KOPT-K1 (cell line): ENCODE measurements at regions not wholly inside any gene's neighbourhood (a gene's known extent, or its start where the extent isn't known, plus 50 kb on each side); places are given as distances from the start of the nearest gene placed in this dataset.
"Not testable (repeated sequence)": the region's sequence is repeated elsewhere in the genome, so short reads cannot be mapped to it uniquely, and the experiment has no call there.

Source experiments
- H3K27ac ChIP-seq: fragments of 200-600 bp; sonication (generic); 2 replicates; pipeline ENCODE4 v1.5.1; 2016; ENCODE audit warnings: antibody characterized with exemption, mild to moderate bottlenecking, low read depth, low read length; ENCODE audit not compliant: poor library complexity, severe bottlenecking
- H3K36me3 ChIP-seq: fragments of 200-600 bp; sonication (generic); 2 replicates; pipeline ENCODE4 v1.5.1; 2017; ENCODE audit warnings: antibody characterized with exemption, mild to moderate bottlenecking, low read length, moderate library complexity; ENCODE audit not compliant: insufficient read depth
- H3K9me3 ChIP-seq: fragments of 200-600 bp; sonication (generic); 2 replicates; pipeline ENCODE4 v1.5.1; 2017; ENCODE audit warnings: antibody characterized with exemption, low read length, mild to moderate bottlenecking; ENCODE audit not compliant: insufficient read depth, poor library complexity, severe bottlenecking

GRCh38 chr5:126046318-126046717, 376.9 kb upstream of the GRAMD2B start:
- no peak overlapping the region for H3K27ac ChIP-seq
- H3K9me3 ChIP-seq: no peaks in the 10 kb centered on the region

DNA sequence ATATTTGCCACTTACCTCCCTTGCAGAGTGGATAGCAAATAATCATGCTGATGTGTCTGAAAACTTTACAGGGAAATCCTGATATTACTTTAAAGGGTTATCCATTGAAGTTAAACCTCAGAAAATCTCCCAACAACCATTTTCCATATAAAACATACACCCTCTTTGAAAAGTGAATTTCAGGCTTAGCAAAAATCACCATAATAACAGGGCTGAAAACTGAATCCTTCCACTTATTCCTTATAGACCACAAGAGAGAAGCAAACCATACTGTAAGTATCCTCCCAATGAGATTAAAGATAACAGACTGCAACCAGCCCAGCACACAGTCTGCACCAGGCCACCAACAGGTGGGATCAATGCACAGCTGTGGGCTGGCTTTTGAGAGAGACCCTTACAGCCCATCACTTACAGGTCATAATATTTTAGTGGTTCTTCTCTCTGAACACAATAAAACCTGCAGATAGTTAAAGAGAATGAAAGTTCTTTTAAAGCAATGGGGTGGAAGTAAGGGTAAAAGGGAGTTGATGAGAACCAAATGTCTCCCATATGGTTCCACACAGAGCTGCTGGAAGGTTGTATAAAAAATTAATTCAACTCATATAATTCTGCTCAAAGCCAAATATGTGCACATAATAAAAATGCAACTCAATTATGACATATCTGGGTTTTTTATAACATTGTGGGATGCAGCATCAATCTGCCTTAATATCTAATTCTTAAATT, 376.2 kb upstream of the GRAMD2B start:
- no peaks in the 10 kb centered on the region for H3K36me3 ChIP-seq
- H3K27ac ChIP-seq: no peak overlapping the region
- H3K9me3 ChIP-seq: no peaks in the 10 kb centered on the region

More at GRCh38 chr5:126046318-126046717, 376.9 kb upstream of the GRAMD2B start:
- no peaks in the 10 kb centered on the region for H3K36me3 ChIP-seq

DNA sequence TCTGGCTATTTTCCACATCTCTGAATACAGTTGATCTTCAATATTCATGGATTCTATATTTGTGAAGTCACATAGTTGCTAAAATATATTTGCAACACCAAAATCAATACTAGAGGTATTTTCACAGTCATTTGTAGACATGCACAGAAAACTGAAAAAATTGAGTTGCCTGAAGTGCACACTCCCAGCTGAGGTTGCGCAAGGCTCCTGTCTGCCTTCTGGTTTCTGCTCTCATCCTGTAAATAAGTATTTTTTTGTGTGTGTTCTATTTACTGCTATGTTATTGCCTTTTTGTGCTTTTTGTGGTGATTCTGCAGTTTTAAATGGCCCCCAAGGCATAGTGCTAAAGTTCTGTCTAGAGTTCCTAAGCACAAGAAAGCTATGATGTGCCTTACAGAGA, 371.1 kb upstream of the GRAMD2B start:
- Histone ChIP-seq H3K27ac (no peak overlapping the region), H3K36me3 (no peaks in the 10 kb centered on the region), H3K9me3 (no peaks in the 10 kb centered on the region)

DNA sequence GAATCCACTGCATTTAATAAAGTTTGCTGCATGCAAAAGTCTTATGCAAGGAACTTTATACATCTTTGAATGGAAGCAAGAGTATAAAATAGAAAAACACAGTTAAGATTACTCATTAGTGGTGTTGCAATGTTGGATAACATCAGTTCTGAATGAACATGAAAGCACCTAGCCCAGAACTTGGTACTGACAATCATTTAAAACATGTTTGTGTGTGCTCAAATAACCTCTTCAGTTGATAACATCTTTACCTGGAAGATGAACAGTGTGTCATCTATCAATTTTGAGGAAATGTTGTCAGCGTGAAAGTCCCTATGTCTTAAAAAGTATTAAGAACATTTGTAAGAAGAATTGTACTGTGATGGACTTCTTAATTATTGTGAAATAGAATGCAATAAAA, 370.4 kb upstream of the GRAMD2B start:
- Histone ChIP-seq H3K9me3 (no peaks in the 10 kb centered on the region), H3K27ac (no peak overlapping the region), H3K36me3 (no peaks in the 10 kb centered on the region)

GRCh38 chr5:126053630-126054029, 369.6 kb upstream of the GRAMD2B start:
- no peaks in the 10 kb centered on the region for H3K36me3 ChIP-seq
- H3K27ac ChIP-seq: no peak overlapping the region
- H3K9me3 ChIP-seq: no peaks in the 10 kb centered on the region

DNA sequence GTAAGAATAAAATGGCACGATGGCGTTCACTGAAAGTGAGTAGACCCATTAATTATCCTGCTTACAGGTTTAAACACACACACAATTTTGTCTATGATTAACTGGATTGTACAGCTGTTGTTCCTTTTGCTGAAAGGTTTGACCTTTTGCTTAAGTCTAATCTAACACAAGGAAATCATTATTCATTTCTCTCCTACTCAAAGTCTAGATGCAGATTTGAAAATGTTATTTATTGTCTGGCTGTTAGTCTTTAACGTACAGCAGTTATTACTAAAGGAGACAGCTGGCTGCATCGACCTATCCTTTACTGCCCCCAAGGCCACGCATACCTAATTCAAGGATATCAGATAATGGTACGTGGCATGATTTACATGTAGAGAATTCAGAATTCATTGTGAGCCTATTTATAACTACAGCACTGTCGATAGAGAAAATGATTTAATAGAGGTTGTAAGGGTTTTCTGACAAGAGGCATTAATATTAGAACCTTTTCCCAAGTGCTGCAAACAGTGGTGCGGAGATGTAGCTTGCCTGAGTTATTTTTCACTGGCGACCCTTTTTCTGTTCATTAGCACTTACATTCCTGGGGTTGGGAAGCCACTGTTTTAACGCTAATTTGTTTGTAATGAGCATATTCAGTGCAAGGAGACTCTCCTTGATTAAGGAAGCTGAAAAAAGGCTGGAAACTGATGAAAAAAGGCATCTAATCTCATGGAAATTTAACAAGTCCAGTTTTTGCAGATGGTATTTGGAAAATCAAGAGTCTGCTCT, 368.4 kb upstream of the GRAMD2B start:
- Histone ChIP-seq H3K27ac (no peak overlapping the region), H3K9me3 (no peaks in the 10 kb centered on the region), H3K36me3 (no peaks in the 10 kb centered on the region)

DNA sequence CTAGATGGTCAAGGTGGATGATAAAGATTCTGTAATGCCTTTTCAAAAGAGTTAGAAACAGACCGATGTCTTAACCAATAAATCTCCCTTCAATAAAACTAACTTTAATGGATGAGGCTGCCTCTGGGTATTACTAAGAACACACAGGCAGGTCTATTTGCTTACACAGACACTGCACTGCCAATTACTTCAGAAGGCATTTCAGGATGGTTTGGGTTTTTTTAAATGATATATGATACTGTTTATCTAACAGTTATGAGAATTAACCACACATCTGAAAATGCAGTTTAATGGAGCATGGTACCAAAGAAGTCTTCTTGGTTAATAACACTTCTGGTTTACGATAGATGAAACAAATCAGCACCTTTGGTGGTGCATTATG, 367.9 kb upstream of the GRAMD2B start:
- Histone ChIP-seq H3K9me3 (no peaks in the 10 kb centered on the region), H3K27ac (no peak overlapping the region), H3K36me3 (no peaks in the 10 kb centered on the region)

DNA sequence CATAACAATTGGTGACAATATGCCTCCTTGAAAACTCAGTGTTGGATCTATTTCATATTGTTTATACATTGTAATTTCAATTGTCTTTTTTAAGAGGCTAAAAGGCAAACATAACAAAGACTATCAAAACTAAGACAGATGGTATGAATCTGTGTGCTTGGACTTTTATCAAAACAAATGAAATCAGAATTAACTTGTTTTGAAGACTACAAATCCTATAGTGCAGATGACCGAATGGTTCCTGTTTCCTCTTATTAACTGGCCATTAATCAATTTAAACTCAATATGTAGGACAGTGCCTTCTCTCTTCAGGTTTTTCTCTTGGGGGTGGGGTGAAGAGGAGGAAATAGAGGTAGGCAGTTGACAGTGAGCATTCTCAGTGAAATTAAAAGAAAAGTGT, 366.9 kb upstream of the GRAMD2B start:
- no peaks in the 10 kb centered on the region for H3K9me3 ChIP-seq
- H3K27ac ChIP-seq: no peak overlapping the region
- no peaks in the 10 kb centered on the region for H3K36me3 ChIP-seq

DNA sequence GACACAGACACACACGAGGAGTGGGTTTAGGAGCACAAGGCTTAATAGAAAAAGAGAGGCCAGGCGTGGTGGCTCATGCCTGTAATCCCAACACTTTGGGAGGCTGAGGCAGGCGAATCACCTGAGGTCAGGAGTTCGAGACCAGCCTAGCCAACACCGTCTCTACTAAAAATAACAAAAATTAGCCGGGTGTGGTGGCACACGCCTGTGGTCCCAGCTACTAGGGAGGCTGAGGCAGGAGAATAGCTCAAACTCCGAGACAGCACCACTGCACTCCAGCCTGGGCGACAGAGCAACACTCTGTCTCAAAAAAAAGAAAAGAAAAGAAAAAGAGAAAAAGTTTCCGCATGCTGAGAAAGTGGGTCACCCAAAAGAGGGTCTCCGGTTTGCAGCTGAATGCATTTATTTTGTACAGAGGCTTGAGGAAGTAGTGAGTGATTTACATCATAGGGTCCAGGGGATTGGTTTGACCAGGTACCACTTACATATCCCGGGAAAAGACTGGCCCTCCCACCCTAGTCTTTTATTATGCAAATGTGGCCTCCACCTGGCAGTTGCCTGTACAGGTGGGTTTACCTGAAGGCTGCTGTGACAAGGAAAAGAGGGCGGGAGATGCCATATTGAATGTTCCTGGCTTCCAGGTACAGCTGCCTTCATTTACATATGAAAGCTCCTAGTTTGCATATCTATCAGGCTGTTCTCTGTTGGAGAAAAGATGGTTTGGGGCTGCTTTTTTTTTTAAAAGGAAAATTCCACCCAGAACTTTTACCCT, 366.2 kb upstream of the GRAMD2B start:
- H3K36me3 ChIP-seq: no peaks in the 10 kb centered on the region
- H3K27ac ChIP-seq: no peak overlapping the region

GRCh38 chr5:126058392-126058791, 364.8 kb upstream of the GRAMD2B start:
- not testable (repeated sequence) for H3K27ac ChIP-seq

More for the DNA sequence above, 366.2 kb upstream of the GRAMD2B start:
- no peaks in the 10 kb centered on the region for H3K9me3 ChIP-seq

DNA sequence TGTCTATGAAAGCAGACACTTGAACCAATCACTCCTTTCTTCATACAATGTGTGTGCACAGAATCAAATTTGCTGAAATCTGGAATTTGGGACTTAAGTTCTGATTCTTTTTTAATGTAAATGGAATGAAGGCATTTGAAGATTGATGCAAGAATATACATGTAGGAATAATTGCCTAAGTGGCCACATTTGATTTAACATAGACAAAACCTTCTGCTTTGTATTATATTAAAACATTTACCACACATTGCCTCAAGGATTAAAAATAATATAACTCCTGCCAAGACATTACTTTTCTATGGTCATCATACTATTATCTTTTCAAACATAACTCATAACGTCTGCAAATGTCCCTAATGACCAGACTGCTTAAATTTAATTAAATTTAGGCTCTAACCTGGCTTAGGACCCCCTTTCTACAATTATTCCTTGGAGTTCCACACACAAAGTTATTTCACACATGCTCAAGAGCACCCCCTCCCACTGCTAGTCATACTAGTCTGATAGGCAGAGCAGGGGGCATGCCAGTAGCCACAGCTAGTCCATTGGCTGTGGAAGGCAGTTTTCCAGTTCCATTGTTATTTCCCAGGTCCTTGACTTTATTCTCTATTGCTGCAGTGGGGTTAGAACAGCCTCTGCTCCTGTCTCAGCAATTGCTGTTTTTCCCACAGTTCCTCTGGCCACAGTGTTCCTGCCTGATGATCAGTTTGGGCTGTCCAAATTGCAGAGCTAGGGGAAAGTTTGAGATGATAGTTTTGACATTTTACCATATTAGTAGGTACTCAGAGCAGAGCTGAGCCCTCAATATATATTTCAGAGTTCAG, 360.6 kb upstream of the GRAMD2B start:
- H3K27ac ChIP-seq: no peak overlapping the region
- H3K36me3 ChIP-seq: no peaks in the 10 kb centered on the region

More at GRCh38 chr5:126058392-126058791, 364.8 kb upstream of the GRAMD2B start:
- not testable (repeated sequence) for H3K36me3 ChIP-seq, H3K9me3 ChIP-seq

DNA sequence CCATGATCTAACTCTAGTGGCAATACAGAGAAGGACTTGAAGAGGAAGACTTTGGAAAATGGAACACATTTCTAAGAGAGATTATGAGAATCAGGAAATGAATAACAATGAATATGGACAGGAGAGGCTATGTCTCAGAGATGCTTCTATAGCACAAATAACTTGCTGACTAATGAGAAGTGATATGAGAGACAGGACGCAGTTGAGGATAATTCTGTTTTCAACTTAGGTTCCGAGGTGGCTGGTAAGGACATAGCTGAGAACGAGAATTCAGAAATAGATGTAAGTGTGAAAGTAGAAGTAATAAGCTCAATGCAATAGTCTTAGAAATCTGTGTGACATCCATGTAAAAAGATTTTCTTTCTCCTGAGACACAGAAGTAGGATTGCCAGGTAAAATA, 358.1 kb upstream of the GRAMD2B start:
- Histone ChIP-seq H3K36me3 (no peaks in the 10 kb centered on the region), H3K9me3 (no peaks in the 10 kb centered on the region), H3K27ac (no peak overlapping the region)

More for the DNA sequence above, 360.6 kb upstream of the GRAMD2B start:
- H3K9me3 ChIP-seq: no peaks in the 10 kb centered on the region

DNA sequence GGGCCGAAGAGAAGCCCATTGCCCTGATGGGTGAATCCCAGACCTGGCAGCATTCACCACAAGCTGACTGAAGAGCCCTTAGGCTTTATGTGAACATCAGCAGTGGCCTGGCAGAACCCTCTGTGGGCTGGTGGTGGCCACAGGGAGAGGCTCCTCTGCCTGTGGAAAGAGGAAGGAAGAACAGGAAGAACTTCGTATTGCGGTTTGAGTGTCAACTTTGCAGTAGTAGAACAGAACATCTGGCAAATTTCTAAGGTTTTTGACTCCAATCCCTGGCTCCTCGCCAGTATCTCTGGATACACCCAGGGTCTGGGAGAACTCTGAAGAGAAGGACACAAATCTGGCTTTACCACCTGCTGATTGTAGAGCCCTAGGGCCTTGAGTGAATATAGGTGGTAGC, 356.4 kb upstream of the GRAMD2B start:
- Histone ChIP-seq H3K27ac (no peak overlapping the region), H3K36me3 (no peaks in the 10 kb centered on the region), H3K9me3 (no peaks in the 10 kb centered on the region)

DNA sequence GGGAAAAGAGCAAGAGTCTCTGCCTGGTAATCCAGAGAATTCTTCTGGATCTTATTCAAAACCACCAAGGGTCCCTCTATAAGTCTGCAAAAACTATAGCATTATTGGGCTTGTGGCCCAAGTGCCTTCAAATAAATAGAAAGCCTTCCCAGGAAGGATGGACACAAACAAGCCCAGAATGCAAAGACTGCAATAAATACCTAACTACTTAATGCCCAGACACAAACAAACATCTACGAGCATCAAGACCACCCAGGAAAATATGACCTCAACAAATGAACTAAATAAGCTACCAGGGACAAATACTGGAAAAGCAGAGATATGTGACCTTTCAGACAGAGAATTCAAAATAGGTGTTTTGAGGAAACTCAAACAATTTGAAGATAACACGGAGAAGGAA, 355.8 kb upstream of the GRAMD2B start:
- Histone ChIP-seq H3K9me3 (no peaks in the 10 kb centered on the region), H3K27ac (no peak overlapping the region), H3K36me3 (no peaks in the 10 kb centered on the region)
